ENCODE measurements at regions not wholly inside any gene's neighbourhood (a gene's known extent, or its start where the extent isn't known, plus 50 kb on each side); places are given as distances from the start of the nearest gene placed in this dataset.

GRCh38 chr12:3935078-3935477 lies 61.9 kb upstream of the PARP11 start:
- no peaks in the 10 kb centered on the region for H3K79me2 ChIP-seq (ENCODE audit: insufficient read depth, low read length)
- H2AFZ ChIP-seq (ENCODE audit: low read depth, low read length, severe bottlenecking) = no peak overlapping the region
- H3K4me2 ChIP-seq (ENCODE audit: low read depth, low read length, poor library complexity, severe bottlenecking) = no peak overlapping the region
- no peak for TF ChIP-seq EZH2phosphoT487 (conservative IDR thresholded peaks at IDR 0.05; ENCODE audit: low read length)
- no peak for TF ChIP-seq CTCF (IDR thresholded peaks at IDR 0.05; ENCODE audit: insufficient read depth, low read length, poor library complexity, severe bottlenecking)
- H4K20me1 ChIP-seq (ENCODE audit: low read depth, low read length) = no peaks in the 10 kb centered on the region
- H3K9me3 ChIP-seq (ENCODE audit: insufficient read depth, low read length) = no peaks in the 10 kb centered on the region
- no peaks in the 10 kb centered on the region for H3F3A ChIP-seq (ENCODE audit: insufficient read depth)
- H3K27ac ChIP-seq (ENCODE audit: low read depth, low read length) = no peak overlapping the region
- H3K36me3 ChIP-seq (ENCODE audit: low read length) = no peaks in the 10 kb centered on the region
- no peaks in the 10 kb centered on the region for H3K9me2 ChIP-seq (replicated peaks; ENCODE audit: insufficient read depth, low read length)
- H3K4me3 ChIP-seq (ENCODE audit: insufficient read depth, low read length, poor library complexity, severe bottlenecking) = no peak overlapping the region
- H3K9ac ChIP-seq (ENCODE audit: low read length) = no peak overlapping the region
- H3K27me3 ChIP-seq (ENCODE audit: low read length) = no peaks in the 10 kb centered on the region

- no peak overlapping the region for H3K9ac ChIP-seq (ENCODE audit: low read length)
- no peaks in the 10 kb centered on the region for H3K9me3 ChIP-seq (ENCODE audit: insufficient read depth, low read length)
- no peaks in the 10 kb centered on the region for H3K36me3 ChIP-seq (ENCODE audit: low read length)
- no peaks in the 10 kb centered on the region for H3K79me2 ChIP-seq (ENCODE audit: insufficient read depth, low read length)
- no peak for TF ChIP-seq CTCF (IDR thresholded peaks at IDR 0.05; ENCODE audit: insufficient read depth, low read length, poor library complexity, severe bottlenecking)
- TF ChIP-seq EZH2phosphoT487 (conservative IDR thresholded peaks at IDR 0.05; ENCODE audit: low read length) = no peak
- H3K4me2 ChIP-seq (ENCODE audit: low read depth, low read length, poor library complexity, severe bottlenecking) = no peak overlapping the region
- no peaks in the 10 kb centered on the region for H3F3A ChIP-seq (ENCODE audit: insufficient read depth)
- no peak overlapping the region for H2AFZ ChIP-seq (ENCODE audit: low read depth, low read length, severe bottlenecking)
- H3K27me3 ChIP-seq (ENCODE audit: low read length) = no peaks in the 10 kb centered on the region
- no peaks in the 10 kb centered on the region for H3K9me2 ChIP-seq (replicated peaks; ENCODE audit: insufficient read depth, low read length)
- H3K4me3 ChIP-seq (ENCODE audit: insufficient read depth, low read length, poor library complexity, severe bottlenecking) = no peak overlapping the region
- no peaks in the 10 kb centered on the region for H4K20me1 ChIP-seq (ENCODE audit: low read depth, low read length)
- H3K27ac ChIP-seq (ENCODE audit: low read depth, low read length) = no peak overlapping the region
These were observed 60.6 kb upstream of the PARP11 start for GRCh38 chr12:3933819-3934192.

GRCh38 chr12:3933074-3933818 lies 60.0 kb upstream of the PARP11 start:
- no peak overlapping the region for H3K9ac ChIP-seq (ENCODE audit: low read length)
- no peaks in the 10 kb centered on the region for H3K9me3 ChIP-seq (ENCODE audit: insufficient read depth, low read length)
- H3K79me2 ChIP-seq (ENCODE audit: insufficient read depth, low read length) = no peaks in the 10 kb centered on the region
- no peaks in the 10 kb centered on the region for H3F3A ChIP-seq (ENCODE audit: insufficient read depth)
- H4K20me1 ChIP-seq (ENCODE audit: low read depth, low read length) = no peaks in the 10 kb centered on the region
- H3K4me3 ChIP-seq (ENCODE audit: insufficient read depth, low read length, poor library complexity, severe bottlenecking) = no peak overlapping the region
- no peaks in the 10 kb centered on the region for H3K36me3 ChIP-seq (ENCODE audit: low read length)
- H3K4me2 ChIP-seq (ENCODE audit: low read depth, low read length, poor library complexity, severe bottlenecking) = no peak overlapping the region
- H2AFZ ChIP-seq (ENCODE audit: low read depth, low read length, severe bottlenecking) = no peak overlapping the region
- no peak overlapping the region for H3K27ac ChIP-seq (ENCODE audit: low read depth, low read length)
- TF ChIP-seq CTCF (IDR thresholded peaks at IDR 0.05; ENCODE audit: insufficient read depth, low read length, poor library complexity, severe bottlenecking) (no peak), EZH2phosphoT487 (conservative IDR thresholded peaks at IDR 0.05; ENCODE audit: low read length) (no peak)
- no peaks in the 10 kb centered on the region for H3K27me3 ChIP-seq (ENCODE audit: low read length)
- H3K9me2 ChIP-seq (replicated peaks; ENCODE audit: insufficient read depth, low read length) = no peaks in the 10 kb centered on the region

Data from SU-DHL-6 (cell line).